Limb (tissue), 2 donors: ENCODE measurements at regions not wholly inside any gene's neighbourhood (a gene's known extent, or its start where the extent isn't known, plus 50 kb on each side); places are given as distances from the start of the nearest gene placed in this dataset.

Experiments used
- DNase-seq, 2 donors: peaks; one replicate each; pipeline ENCODE4 v3.0.0-alpha.2; 2016; ENCODE audit errors: extremely low spot score in 2 of 2

DNA sequence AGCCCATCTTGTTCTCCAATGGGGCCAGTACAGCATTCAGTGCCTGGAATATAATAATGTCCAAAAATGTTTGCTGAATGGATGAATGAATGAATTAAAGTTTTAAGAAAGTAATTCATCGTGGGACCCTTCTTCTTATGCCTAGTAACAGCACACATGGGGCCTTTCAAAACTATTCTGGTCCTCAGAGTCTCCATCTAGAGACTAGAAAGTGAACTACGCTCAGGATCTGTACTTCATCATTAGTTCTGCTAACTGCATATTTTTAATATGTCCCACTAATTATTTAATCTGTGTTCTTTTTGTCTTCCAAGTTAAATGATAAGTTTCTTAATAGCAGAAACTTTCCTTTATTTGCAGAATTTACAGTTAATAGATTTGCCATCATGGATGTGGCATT lies 172.5 kb downstream of the SMAD2 start:
- DNase-seq, result no peak

DNA sequence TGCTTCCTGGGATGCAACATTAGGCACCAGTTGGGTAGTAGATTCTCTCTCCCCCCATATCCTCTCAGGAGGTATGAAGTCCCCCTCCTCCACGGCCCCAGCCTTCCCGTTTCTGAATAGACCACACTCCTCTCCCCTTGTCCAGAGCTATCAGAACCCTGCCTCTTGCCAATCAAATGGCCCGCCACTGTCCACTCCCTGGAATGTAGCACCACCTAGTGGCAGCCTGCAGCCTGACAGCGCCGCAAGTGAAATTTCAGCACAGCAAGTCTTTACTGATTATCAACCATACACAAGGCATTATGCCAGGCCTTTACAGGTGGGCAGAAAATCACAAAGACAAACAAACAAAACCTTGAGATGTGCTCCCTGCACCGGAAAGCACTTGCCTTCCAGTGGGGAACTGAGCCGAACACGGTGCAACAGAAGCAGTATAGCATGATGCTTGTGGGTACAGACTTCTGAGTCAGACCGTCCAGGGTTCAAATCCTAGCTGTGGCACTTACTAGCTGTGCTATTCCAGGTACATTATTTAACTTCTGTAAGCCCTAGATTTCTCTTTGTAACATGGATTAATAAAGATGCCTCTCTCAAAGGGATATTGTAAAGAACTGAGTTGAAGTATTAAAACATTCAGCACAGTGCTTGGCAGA lies 174.0 kb downstream of the SMAD2 start:
- peak; percentile 8 to 75 for DNase-seq

DNA sequence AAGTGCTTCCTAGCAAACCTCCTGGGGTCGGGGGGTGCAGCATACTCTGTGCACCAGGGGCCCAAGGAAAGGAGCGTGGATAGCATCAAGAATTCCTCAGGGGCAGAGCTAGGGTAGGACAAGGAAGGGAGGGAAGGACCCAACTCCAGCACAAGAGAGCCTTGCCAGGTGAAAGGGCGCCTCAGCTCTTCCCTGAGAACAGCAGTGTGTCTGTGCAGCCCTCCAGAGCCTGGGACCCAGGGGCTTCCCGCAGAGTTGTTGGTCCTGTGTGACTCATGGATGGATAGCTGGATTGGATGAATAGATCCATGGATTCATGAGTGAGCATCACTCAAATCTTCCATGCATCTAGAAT lies 175.4 kb downstream of the SMAD2 start:
- DNase-seq, result no peak

DNA sequence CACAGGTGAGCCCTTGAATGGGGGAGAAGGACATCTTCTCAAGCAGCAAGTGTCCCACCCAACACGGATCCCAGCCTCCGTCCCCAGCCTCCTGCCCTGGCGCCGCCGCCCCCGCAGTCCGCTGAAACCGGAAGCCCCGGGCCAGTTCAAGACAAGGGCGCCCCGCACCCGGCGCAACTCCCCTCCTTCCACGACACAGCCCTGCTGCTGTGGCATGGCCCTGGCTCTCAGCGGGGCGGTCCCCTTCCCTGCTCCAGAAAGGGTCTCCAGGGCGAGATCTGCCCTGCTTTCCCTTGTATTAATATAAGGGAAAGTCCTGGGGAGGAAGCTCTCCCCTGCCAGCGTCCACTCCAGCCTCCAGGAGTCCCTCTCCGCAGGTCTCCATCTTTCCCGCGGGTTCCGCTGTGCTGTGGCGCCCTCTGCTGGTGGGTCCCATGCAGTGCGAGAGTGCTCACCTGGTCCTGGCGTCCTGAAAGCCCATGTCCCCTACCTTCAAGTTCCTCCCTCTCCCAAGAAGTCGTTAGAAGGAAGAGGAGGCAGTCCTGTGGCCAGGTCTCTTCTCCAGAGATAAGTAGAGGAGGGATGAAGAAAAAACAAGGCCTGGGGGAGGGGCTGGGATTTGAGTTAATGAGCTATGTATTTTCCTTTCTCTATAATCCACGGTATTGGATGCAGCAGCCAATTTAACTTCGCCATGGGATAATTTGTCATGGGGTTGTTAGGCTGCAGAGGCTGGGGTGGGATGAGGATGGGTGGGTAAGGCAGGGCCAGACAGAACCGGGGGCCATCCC lies 176.0 kb downstream of the SMAD2 start:
- peak in 1 of 2 donors; percentile 69 for DNase-seq

DNA sequence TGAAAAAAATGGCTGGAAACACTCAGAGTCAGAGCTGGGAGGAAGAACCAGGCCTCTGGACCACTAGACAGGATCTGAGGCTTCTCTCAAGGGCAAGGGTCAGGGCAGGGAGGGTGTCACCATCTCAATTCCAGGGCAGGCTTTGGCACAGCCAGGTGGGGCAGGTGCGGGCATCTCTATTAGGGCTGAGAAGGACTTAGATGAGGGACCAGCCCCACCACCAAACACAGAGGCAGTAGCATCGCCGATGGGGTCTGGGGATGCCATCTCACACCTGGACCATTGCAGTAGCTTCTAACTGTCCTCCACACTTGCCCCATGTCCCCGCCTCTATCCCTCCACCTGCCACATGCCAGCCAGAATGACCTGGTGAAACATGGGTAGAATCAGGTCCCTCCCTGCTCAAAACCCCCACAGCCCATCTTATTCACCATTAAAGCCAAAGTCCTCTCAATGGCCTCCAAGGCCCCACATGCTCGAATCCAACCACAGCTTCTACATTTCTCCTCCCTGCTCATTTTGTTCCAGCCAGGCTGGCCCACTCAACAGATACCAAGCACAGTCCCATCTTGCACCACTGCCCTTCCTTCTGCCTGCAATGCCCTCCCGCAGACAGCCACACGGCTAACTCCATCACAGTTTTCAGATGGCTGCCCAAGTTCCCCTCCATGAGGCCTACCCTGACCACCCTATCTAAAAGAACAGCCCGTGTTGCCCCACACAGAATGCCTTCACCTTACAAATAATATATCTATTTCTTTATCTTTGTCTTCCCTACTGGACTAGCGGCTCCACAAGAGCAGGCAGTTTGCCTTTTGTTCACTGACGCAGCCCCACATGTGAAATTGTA lies 177.4 kb downstream of the SMAD2 start:
- DNase-seq, result no peak

DNA sequence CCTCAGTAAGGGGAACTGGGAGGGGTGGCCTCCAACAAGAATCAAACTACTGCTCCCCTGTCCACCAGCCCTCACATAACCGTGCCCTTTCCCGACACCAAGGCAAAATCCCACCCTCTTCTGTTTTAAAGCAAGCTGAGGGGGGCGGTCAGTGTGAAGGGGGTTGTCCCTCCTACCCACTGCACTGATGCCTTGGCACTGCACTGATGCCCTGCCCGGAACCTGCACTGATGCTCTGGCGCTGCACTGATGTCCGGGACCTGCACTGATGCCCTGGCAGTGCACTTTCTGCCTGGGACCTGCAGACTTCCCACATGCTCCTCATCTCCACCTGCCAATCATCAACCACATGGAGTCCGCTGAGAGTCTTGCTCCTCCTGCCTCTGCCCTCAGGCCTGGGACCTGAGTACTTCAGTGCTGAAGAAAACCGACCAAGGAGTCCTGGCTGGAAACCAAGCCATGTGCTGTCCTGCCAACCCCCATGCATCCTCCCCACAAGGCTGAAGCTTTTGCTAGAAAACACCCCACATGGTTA lies 179.5 kb downstream of the SMAD2 start:
- DNase-seq, result no peak

DNA sequence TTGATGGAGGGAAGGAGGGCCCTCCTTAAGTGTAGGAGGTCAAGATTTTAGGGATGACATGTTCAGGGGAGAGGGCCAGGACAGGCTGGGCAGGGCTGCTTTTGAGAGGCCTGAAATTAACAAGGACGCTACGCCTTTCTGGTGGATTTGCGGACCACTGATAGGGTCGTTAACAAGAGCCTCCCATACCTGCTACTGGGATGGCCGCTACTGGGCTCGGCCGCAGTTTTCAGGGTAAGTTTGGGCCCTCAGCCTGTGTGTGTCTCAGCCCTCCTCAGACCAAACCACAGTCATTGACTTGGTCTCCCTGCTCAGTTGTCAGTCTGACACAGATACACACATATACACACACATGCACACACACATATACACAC lies 180.9 kb downstream of the SMAD2 start:
- no peak for DNase-seq

DNA sequence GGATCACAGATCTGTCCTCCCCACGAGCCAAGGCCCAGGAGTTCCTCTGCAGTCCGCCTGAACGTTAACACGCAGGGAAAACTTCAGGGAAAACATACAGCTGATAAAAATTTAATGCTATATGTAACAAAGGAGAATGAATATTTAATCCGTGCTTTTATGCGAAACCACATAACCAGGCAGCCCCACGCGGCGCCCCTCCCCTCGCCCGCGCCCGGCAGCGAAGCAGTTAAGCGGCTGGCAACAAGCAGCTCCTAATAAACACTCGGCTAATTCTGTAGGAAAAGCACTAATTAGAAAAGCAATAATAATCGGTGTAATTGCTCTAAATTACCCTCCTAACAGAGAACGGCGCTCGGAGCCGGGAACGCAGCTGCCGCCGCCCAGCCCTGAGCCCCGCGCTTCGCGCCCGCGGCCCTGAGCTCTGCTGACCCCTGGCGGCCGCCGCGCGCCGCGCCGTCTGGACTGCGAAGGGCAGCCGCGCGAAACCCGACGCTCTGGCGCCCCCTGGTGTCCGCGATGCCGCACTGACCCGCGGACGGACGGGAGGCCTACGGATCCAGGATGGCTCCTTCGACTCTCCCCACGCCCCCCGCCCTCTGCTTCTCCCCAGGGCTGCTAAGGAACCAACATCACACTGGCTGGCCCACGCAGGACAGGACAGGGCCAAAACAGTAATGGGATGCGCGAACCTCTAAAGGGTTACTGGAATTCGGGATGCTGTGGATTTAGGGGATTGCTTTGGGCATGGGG lies 181.4 kb downstream of the SMAD2 start:
- peak; percentile 85 to 92 for DNase-seq

DNA sequence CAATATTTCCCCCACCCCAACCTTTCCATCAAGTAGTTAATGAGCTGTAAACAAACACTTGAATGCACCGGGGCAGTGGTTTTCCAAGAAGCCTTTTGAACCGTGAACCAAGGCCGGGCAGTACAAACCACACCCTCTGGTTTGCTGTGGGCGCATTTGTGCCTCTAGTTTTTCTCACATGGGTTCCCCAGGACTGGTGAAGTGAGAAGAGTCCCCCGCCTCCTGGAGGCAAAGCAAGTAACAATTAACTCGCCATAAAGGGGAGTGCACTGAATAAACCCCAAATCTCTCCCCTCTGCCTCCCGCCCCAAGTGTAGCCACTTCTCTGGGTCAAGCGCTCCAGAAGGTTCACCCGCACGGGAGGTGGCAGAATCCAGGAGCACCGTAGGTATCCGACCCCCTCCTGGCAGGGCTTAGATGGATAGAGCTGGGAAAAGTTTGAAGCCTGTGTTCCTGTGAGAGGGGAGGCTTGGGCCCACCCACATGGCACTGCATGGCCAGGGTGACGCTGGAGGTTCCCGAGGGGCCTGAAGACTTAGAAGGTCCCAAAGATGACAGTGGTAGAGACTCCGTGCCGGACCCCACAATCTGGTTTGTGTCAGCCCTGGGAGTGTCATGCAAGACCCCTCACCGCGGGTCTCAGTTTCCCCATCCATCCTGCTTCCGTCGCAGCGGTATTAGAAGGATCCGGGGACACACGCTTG lies 182.2 kb downstream of the SMAD2 start:
- no peak for DNase-seq

DNA sequence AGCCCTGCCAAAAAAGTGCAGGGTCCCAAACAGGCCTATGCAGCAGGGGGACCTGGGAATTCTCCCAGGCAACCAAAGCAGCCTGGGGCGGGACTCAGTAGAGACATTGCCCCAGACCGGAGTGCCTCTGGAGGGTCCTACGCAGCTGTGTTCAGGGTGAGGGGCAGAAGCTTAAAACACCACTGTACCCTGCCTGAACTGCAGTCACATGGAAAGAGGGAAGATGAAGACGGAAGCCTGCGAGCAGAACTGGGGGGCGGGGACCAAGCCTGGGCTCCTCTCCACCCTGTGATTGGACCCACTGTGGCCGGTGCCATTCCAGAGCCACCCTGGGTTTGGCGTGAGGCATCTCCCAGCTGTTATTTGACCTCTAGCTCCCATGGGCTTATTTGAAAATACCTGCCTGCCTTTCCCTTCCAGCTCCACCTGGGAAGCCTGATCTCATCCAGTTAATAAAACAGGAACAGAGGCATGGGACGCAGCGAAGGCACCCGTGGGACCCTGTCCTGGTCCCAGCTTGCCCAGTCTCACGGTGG lies 183.1 kb downstream of the SMAD2 start:
- no peak for DNase-seq

DNA sequence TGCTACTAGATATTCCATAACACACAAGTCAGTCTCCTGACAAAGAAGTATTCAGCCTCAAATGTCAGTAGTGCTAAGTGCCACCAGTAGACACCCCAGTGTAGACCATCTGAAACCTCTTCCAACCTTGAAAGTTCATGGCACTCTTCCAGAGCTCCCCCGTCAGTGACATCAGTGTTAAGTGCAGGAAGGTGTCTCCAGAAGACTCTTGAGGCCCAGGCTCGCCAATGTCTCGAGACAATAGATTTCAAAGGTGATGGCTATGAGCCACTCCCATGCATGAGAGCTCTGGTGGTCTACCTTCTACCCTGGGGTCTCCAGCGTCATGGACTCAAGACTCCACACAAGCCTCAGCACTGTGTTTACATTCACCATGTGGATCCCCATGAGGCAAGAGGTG lies 183.8 kb downstream of the SMAD2 start:
- DNase-seq, result no peak

DNA sequence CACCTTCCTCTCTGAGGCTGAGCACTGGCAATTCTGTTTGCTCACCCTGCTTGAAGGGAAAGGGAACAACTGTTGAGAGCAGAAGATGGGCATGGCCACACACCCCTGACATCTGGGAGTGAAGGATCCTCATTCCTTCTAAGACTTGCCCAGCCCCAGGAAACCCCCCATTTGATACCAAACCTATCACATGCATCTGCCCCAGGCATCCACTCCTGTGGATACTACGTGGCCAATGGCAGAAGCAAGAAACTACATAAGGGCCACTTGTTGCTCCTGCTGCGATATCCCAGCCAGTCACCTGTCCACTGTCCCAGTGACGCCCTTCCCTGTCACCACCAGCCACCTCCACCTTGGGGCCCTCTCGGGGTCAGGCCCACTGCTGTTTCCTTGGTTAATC lies 185.2 kb downstream of the SMAD2 start:
- DNase-seq, result no peak

DNA sequence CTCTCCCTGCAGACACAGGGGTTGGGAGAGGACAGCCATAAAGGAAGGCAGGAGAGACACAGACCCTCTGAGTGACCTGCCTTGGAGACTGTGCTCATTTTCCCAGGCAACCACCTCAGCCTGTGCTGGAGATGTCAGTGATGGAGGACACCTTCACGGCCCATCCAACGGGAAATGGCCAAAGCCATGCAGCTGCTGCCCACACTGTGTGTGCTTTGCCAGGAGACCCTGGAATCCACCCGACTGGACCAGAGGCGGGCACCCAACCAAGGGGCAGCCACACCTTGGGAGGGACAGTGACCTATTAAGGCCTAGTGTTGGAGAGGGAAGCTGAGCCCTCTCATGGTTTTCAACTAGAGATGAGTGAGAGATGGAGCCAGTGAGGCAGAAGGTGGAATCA lies 192.5 kb downstream of the SMAD2 start:
- DNase-seq, result peak in 1 of 2 donors; percentile 22

DNA sequence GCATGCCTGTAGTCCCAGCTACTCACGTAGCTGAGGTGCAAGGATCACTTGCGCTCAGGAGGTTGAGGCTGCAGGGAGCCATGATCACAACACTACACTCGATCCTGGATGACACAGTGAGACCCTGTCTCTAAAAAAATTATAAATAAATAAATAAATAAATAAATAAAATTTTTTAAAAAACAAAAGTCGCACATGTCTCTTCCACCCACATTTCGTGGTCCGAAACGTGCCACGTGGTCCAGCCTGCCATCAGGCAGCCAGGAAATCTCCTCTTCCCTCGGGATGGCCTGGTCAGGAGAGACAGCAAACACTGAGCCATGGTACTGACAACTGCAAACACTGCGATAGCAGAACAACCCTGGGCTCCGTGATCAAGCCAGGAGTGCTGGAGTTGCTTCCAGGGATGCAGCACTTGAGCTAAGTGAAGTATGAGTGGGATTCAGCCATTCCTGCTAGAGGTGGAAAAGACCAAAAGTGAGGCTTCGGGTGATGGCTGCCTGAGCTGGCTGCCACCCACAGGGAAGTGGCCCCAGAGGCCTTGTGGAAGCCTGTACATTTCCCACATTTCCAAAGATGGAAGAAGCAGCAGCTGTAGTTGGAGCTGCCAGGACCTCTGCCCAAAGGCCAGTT lies 193.1 kb downstream of the SMAD2 start:
- no peak for DNase-seq

DNA sequence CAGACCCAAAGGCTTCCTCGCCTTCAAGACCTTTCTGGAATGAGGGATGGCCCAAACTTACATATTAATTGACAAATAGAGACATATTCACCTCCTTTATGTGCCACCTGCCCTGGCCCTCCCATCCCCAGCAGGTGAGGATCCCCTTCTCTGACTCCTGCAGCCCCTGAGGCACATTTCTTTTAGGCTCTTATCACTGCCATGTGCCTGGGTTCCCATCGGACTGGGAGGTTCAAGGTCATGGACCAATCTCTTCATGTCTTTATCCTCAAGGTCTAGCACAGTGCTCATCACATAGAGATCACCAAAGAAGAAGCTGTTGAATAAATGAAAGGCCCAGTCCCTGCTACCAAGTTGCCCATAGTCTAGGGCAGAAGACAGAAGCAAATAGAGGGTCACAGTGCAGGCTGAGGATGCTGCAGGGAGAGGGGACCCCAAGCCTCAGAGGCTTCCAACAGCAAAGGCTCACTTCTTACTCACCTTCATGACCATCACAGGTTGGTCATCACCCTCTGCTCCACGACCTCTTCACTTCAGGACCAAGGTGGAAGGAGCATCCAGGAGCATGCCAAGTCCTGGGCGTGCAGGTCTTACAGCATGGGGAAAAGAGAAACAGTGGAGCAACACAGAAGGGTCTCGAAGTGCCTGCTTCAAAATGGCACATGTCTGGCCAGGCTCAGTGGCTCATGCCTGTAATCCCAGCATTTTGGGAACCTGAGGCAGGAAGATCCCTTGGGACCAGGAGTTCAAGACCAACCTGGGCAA lies 193.9 kb downstream of the SMAD2 start:
- peak in 1 of 2 donors; percentile 6 for DNase-seq

DNA sequence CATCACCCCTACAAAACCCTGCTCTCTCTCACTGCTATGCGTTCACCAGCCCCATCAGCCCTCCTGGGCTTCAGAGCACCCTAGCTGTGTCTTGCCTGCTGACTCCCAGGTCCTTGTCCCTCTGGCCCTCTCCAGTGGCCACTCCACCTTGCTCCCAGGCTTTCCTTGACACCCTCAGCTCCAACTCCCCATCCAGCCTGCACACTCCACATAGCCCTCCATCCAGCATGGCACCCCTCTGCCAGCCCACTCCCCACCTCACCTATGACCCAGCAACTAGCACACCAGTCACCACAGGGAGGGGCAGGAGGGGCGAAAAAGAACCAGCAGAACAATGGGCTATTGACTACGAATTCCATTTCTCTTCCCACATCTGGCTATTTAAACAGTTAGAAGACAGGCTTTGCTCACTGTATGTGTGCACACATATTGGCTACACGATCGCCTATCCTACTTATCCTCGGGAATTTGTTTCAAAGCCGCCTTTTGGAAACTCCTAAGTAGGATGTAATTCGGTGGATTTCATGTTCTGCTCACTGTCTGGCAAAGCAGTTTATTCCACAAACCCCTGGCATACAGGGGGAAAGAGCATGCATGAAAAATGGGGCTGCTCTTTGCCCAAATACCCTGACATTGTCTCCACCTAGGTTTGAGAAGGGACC lies 195.3 kb downstream of the SMAD2 start:
- peak in 1 of 2 donors; percentile 8 for DNase-seq

DNA sequence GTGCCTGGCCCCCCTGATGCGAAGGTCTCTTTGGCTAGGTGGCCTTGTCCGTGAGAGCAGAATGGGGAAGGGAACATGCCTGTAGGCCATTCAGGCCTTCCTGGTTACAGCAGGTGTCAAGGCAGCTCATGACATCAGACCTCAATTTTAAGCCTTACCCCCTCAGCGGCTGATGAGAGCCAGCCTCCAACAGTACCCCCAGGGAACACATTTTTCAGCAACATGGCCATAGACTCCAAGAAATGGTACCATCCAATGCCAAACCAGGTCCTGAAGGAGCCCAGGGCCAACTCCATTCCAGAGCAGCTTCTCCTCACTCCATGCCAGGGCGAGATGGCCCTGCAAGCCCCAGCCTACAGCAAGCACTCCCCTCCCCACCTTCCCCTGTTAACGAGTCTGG lies 199.2 kb downstream of the SMAD2 start:
- DNase-seq, result no peak

DNA sequence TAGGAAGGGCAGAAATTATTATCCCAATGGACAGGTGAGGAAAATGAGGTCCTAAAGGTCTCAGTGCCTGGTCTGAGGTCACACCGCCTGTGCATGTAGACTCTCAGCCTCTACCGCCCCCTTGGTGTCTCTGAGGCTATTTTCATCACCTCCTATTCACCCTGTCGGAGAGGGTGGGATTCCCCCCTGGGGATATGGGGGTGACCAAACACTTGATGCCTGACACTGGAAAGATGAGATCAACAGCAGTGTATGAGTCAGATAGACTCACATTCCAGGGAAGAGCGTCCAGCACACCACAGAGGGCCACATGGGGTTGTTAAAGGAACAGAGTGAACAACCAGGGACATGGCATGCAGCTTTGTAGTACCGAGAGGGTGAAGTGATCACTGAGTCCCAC lies 199.7 kb downstream of the SMAD2 start:
- no peak for DNase-seq

DNA sequence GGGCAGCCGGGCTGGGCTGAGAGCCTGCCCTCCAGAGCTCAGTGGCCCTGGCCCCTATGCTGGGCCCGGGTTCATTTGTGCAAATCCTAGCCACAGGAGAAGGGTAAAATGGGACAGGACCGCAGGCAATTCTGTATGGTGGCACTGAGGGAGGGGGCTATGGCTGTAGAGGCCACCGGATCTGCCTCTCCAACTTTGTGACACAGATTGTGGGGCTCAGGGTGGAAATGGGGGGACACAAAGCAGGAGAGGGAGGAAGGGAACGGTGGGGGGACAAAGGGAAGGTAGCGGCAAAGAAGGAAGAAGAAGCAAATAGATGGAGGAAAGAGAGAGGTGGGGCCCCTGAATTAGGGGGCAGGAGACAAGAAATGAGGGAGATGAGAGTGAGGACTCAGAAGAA lies 201.1 kb downstream of the SMAD2 start:
- DNase-seq, result no peak
